ENCODE measurements at regions not wholly inside any gene's neighbourhood (a gene's known extent, or its start where the extent isn't known, plus 50 kb on each side); places are given as distances from the start of the nearest gene placed in this dataset.

DNA sequence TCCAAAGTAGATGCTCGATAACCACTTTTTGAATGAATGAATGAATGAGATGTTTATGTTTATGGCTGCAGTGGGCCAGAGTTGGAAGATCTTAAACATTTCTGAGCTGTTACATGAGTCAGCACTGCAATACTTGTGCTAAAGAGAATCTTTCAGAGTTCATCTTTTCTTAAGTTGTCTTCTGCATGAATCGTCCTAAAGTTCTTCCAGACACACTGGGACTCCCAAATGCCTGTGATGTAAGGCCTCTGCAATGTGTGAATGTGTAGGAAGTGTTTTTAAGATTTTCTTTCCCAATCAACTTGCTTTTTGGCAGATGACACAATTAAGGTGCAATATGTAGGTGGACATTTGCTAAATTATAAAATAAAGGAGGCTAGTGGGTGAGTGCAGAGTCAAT is 50.3 kb upstream of the TRIM9 start:
- no peak for DNase-seq

DNA sequence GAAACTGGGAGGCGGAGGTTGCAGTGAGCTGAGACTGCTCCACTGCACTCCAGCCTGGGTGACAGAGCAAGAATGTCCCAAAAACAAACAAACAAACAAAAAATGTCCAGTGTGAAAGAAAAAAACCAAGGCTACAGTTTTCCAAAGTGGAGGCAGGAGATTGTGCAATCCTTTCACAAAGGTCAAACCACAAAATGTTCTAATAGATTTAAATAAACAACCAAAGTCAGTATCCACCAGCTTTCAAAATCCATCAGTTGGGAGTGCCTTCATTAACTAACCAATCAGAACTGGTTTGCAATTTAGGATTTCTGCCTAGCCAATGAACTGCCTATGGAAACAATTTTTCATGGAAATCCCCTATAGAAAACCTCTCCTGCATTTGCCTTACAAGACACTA is 52.3 kb upstream of the TRIM9 start:
- DNase-seq, result no peak

DNA sequence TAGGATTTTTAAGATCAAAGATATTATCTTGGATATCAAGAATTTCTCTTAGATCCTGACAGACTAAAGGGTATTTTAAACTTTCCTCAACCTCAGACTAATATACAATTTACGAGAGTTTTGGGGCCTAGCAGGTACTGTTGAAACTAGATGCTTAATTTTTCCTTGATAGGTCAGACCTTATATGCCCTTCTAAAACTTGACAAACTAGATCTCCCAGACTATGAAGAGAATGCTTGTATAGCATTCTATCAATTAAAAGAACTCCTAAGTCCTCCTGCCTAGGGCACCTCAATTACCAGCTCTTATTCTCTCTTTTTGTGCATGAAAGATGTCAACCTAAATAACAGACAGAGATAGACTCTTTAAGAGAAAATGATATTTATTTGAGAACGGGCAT is 60.4 kb upstream of the TRIM9 start:
- DNase-seq, result no peak

DNA sequence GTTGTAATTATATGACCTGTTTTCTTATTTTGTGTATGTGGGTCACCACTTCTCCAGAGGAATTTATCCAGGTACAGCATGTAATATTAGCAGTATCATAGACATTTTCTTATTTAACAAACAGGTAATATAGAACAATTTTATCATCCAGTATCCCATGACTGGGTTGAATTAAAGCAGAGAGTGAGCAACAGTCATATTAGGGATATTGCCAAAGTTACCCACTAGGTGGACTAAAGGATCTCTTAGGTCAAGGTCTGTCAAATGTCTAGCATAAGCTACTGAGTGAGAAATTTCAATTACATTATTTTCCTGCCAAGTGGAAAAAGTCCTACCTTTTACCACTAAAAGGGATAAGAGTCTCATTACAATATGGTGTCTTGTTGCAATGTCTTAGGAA is 62.1 kb upstream of the TRIM9 start:
- DNase-seq, result peak; percentile 22

- DNase-seq, result no peak
Measured at GRCh38 chr14:51160871-51161270, 66.0 kb upstream of the TRIM9 start.

DNA sequence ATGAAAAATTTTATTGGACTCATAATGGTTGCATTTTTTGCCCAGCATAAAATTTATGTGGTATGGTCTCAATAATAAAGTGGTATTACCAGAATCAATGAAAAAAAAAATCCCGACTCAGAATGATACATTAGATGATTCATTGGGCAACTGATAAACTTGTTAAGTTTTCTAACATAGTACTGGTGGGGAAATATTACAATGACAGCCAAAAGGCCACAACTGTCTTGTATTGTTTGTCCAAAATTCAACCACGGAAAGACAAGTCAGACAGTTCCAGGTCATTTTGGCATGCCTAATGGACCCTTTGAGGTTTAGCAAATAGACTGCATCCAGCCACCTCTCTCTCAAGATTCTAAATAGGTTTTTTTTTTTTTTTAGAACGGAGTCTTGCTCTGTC is 70.5 kb upstream of the TRIM9 start:
- DNase-seq, result no peak

- no peak for DNase-seq
Measured at GRCh38 chr14:51167587-51168214, 72.3 kb upstream of the TMX1 start.

DNA sequence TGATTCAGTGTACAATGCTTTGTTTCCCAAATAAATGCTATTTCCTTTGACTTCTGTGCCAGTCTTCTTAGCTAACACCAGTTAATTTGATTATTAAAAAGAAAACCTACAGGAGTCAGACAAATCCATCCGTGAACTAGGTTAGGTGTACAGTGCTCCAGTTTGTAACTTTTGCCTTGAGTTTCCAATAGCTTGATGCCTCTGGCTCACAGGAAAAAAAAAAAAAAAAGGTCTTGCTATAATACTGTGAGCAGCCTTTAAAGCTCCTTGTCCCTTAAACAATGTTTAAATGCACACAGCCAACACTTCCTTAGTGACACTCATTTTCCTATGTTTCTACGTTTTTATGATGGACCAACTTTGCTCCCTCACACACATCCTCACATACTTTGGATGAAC is 71.8 kb upstream of the TMX1 start:
- no peak for DNase-seq

DNA sequence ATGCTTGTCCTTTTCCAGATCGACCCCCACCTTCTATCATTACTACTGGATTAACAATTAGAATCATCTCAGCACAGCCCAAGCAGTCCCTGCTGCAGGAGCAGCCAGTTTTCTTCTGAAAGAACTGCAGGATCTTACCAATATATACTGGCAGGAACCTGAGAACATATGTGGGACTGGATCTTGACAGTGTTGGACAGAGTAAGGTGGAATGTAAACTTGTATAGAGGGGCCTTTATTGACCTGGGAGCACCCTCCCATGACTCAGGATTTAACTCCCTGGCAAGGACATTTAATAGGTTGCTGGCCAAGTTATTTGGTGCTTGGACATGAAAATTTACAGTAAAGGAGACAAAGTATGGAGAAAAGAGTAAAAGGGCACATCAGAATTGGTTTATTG is 66.2 kb upstream of the TMX1 start:
- DNase-seq, result no peak

- no peak for DNase-seq
Measured at GRCh38 chr14:51176839-51177238, 63.2 kb upstream of the TMX1 start.

- no peak for DNase-seq
Measured at GRCh38 chr14:51180577-51180976, 59.5 kb upstream of the TMX1 start.

DNA sequence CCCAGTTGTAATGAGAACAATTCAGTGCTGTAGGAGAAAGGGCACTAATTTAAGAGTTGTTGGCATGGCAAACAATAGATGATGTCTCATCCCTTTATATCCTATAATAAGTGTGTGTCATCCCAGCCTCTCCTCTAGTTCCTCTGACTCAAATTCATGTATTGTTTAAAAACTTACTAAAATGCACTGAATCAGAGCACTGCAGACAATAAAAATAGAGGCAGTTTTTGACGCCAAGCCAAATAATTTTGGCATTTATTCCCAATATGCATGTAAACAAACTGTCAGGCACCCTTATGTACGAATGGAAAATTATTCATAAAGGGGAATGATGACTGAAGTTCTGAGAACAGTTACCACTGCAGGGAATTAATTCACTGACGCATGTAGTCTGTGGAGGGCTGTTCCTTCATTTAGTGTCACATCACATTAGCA is 57.9 kb upstream of the TMX1 start:
- no peak for DNase-seq

- DNase-seq, result no peak
Measured at GRCh38 chr14:51185180-51185579, 54.9 kb upstream of the TMX1 start.

DNA sequence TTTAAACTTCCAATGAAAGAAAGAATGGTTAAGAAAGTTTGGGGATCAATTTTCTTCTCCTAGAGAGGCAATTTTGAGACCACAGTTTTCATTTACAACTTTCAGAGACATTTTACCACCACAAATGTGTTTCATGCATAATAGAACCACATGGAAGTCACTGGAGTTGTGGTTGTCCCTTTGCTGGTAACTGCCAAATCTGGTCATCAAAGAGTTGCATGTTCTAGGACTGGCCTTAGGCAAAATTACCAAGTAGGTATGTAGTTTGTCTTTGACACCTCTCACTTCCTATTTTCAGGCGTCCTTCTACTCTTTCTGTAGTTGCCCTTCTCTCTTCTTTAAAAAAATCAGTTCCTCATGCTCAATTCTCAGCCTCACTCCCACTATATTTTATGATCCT is 54.3 kb upstream of the TMX1 start:
- DNase-seq, result no peak

- no peak for DNase-seq
Measured at GRCh38 chr14:51188566-51189185, 51.4 kb upstream of the TMX1 start.

DNA sequence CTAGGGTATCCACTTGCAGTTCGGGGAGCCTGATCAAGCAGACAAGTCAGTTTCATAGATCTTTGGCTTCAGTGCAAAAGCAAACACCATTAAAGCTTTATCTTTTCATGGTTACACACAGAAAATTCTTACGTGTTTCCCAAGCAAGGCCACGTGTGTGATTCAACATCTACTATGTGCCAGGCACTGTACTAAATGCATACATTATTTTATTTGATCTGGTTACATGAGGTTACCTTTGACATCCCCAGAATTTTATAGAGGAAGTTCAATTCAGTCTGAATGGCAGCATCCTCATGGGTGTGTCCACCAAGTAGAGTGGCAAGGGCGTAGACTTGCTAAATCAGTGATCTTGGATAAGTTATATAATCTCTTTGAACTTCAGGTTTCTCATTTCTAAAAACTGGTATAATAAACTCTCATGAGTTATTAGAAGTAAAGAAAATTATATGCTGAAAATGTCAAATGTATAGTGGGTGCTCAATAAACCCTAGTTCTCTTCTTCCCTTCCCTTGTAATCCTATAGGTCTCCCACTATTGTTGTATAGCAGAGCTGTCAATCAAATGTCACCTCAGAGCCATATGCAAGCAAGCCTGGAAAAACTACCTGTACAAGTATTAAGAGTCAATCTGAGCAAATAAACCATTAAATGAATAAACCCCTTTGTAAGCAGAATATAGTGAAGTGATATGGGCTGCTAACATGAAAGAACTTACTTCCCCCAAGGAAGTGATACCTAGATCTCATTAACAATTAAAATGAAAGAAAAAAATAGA is 50.3 kb upstream of the TMX1 start:
- DNase-seq, result no peak

All from NCI-H748 treated with DMSO at 0.1 percent for 48 hours (cell line).